ENCODE measurements at regions not wholly inside any gene's neighbourhood (a gene's known extent, or its start where the extent isn't known, plus 50 kb on each side); places are given as distances from the start of the nearest gene placed in this dataset.

DNA sequence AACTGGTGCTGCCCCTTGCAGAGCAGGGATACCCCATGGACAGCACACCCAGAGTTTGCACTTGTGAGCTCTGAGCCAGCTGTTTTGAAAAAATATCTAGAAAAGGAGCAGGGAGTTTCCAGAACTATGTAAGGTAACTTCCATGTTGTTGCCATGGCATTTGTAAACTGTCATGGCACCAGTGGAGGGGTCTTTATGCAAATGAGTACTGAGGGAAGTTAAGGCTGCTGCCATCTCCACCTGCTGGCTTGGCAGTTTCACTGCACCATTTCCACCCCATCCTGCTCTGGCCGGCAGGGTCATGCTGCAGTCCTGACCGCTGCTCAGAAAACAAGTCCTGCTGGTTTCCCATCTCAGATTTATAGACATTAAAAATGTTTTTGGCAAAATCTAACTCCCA is 52.3 kb upstream of the SNTG2 start:
- DNase-seq (ENCODE audit: low read depth in 2 of 2), result no peak

DNA sequence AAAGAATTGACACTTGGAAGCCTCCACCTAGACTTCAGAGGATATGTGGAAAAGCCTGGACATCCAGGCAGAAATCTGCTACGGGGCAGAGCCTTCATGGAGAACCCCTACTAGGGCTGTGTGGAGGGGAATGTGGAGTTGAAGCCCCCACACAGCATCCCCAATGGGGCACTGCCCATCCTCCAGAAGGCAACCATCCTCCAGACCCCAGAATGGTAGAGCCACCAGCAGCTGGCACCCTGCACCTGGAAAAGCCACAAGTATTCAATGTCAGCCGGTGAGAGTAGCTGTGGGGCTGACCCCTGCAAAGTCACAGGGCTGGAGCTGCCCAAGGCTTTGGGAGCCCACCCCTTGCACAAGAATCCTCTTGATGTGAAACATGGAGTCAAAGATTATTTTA is 53.6 kb upstream of the SNTG2 start:
- DNase-seq (ENCODE audit: low read depth in 2 of 2), result no peak

DNA sequence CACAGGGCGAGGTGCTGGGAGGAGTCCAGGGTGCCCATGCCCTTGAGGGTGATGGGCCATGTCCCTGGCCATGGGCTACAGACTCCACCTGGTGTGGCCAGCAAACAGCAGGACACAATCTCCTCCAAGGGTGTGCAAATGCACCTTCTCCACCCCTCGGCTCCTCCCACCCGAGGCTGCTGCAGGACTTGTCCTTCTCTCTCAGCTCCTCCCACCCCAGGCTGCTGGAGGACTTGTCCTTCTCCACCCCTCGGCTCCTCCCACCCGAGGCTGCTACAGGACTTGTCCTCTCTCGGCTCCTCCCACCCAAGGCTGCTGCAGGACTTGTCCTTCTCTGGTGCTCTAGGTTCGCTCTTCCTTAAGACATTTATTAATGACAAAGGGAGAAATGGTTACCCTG is 57.3 kb upstream of the SNTG2 start:
- no peak for DNase-seq (ENCODE audit: low read depth in 2 of 2)

DNA sequence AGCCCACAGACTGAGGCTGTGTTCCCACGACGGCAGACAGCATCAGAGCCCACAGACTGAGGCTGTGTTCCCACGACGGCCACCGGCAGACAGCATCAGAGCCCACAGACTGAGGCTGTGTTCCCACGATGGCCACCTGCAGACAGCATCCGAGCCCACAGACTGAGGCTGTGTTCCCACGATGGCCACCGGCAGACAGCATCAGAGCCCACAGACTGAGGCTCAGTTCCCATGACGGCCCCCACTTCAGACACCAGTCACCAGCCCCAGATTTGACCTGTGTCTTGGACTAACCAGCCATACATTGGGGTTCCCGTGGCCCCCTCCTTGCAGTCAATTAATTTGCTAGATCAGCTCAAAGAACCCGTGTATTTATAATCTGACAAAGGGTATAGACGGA is 57.8 kb upstream of the SNTG2 start:
- no peak for DNase-seq (ENCODE audit: low read depth in 2 of 2)

- no peak for DNase-seq (ENCODE audit: low read depth in 2 of 2)
Observed at GRCh38 chr2:892401-892800, 58.2 kb upstream of the SNTG2 start.

GRCh38 chr2:891734-892133 is 58.9 kb upstream of the SNTG2 start:
- no peak for DNase-seq (ENCODE audit: low read depth in 2 of 2)

DNA sequence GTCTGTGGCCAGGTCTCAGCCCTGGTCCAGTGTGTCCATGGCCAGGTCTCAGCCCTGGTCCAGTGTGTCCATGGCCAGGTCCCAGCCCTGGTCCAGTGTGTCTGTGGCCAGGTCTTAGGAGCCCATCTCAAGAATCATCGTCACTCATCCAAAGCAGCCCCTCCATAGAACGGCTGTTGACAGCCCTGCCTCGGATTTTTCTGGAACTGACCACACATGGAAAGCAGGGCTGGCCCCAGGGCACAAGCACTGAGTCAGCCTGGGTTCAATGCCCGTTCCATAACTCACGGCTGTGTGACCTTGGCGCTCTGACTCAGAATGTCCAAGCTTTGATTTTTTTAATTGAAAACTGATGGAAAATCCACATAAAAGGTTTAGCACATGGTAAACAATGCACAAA is 59.9 kb upstream of the SNTG2 start:
- no peak for DNase-seq (ENCODE audit: low read depth in 2 of 2)

DNA sequence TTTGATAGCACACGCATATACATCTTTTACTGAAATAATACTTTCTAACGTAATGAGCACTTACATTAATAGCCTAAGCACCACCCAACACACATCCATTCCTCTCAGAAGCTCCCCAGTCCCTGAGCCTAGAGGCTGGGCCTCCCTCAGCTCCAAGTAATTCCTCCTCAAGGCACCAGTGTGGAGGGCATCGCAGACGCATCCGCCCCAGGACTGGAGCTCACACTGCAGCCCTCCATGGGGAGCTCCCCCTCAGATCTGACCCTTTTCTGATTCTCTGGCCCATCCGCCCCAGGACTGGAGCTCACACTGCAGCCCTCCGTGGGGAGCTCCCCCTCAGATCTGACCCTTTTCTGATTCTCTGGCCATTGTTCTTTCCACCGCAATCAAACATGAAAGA is 60.4 kb upstream of the SNTG2 start:
- DNase-seq (ENCODE audit: low read depth in 2 of 2), result no peak

DNA sequence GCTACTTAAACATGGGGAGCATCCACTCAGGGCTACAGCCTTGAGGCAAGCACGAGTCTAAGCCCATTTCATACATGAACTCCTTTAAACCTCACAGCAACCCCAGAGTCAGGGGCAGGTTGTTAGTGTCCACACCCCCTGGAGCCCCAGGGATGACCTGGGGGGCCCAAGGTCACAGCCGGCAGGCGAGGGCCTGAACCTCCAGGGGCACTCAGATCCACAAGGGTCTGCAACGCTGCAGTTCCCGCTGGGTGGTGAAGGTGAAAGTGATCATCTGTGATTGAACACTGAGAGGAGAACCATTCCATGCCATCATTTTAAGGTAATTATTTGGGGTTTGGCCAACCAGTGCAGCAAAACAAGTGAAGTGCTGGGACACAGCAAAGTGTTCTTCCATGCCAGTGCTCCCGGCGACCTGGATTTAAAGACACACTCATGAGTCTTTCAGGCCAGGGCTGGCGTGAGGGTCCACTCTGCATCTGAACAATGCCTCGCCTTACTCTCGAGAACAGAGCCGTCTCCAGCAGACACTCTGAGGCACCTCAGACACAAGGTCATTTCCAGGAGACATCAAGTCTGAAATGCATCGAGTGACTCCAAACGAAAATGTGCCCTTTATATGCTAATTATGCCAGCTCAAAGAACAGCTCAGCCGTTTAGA is 61.6 kb upstream of the SNTG2 start:
- DNase-seq (ENCODE audit: low read depth in 2 of 2), result no peak

GRCh38 chr2:888211-888801 is 62.3 kb upstream of the SNTG2 start:
- DNase-seq (ENCODE audit: low read depth in 2 of 2), result no peak

DNA sequence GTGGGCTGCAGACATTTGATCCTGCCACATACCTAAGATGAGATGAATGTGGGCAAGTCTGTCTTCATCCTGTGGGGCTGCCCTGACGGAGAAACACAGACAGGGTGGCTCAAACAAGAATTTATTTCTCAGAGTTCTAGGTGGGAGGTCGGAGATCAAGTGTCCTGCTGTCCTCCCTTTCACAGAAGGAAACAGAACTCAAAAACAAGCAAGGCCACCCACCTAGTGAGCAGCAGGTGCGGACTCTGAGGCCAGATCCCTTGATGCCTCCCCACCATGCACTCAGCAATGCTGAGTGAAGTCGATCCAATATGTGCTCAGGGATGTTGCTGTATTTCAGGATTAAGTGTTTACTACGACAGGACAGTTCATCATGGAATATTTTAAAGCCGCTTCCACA is 63.0 kb upstream of the SNTG2 start:
- DNase-seq (ENCODE audit: low read depth in 2 of 2), result no peak

- no peak for DNase-seq (ENCODE audit: low read depth in 2 of 2)
Observed at GRCh38 chr2:886072-887022, 64.3 kb upstream of the SNTG2 start.

GRCh38 chr2:885230-886071 is 65.2 kb upstream of the SNTG2 start:
- no peak for DNase-seq (ENCODE audit: low read depth in 2 of 2)

GRCh38 chr2:883803-884748 is 66.6 kb upstream of the SNTG2 start:
- DNase-seq (ENCODE audit: low read depth in 2 of 2), result no peak

DNA sequence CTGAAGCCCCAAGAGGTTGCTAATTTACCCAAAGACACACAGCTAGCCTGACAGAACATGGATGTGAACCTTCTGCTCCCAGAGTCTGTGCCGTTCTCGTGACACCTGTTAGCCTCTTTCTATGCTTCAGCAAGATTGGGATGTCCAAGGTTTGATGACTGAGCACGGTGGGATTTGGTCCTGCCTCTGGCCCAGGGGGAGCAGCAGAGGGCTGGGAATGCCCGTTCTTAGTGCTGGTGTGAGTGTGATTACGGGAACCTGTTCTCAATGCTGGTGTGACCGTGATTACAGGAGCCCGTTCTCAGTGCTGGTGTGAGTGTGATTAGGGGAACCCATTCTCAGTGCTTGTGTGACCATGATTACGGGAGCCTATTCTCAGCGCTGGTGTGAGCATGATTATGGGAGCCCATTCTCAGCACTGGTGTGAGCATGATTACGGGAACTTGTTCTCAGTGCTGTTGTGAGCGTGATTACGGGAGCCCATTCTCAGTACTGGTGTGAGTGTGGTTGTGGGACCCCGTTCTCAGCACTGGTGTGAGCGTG is 67.3 kb upstream of the SNTG2 start:
- DNase-seq (ENCODE audit: low read depth in 2 of 2), result no peak

- DNase-seq (ENCODE audit: low read depth in 2 of 2), result no peak
Observed at GRCh38 chr2:881204-881918, 69.3 kb upstream of the SNTG2 start.

- DNase-seq (ENCODE audit: low read depth in 2 of 2), result no peak
Observed at GRCh38 chr2:880201-880970, 70.3 kb upstream of the SNTG2 start.

- DNase-seq (ENCODE audit: low read depth in 2 of 2), result no peak
Observed at GRCh38 chr2:879540-879939, 71.1 kb upstream of the SNTG2 start.
